ENCODE measurements at regions not wholly inside any gene's neighbourhood (a gene's known extent, or its start where the extent isn't known, plus 50 kb on each side); places are given as distances from the start of the nearest gene placed in this dataset.

GRCh38 chrX:150225266-150225665 is 137.9 kb upstream of the MAMLD1 start:
- TF ChIP-seq CTCF (conservative IDR thresholded peaks at IDR 0.05 in 1 of 2, IDR thresholded peaks at IDR 0.05 in 1 of 2; ENCODE audit: extremely low read depth in 1 of 2, insufficient read depth in 1 of 2, low read depth in 1 of 2, low read length in 2 of 2) (no peak), EZH2 (IDR thresholded peaks at IDR 0.05; ENCODE audit: borderline replicate concordance, low read length) (no peak)
